ENCODE measurements at regions not wholly inside any gene's neighbourhood (a gene's known extent, or its start where the extent isn't known, plus 50 kb on each side); places are given as distances from the start of the nearest gene placed in this dataset.
"Not testable (repeated sequence)": the region's sequence is repeated elsewhere in the genome, so short reads cannot be mapped to it uniquely, and the experiment has no call there.

- DNase-seq (ENCODE audit: low read depth): no peak
Observed at GRCh38 chr7:68183176-68183575, 1186.5 kb downstream of the TYW1 start.

- no peak for DNase-seq (ENCODE audit: low read depth)
Observed at GRCh38 chr7:68185631-68186456, 1189.2 kb downstream of the TYW1 start.

GRCh38 chr7:68187532-68187931, 1190.9 kb downstream of the TYW1 start:
- DNase-seq (ENCODE audit: low read depth): no peak

GRCh38 chr7:68192941-68193340, 1196.3 kb downstream of the TYW1 start:
- DNase-seq (ENCODE audit: low read depth): no peak

- not testable (repeated sequence) for DNase-seq (ENCODE audit: low read depth)
Observed at GRCh38 chr7:68195642-68196041, 1199.0 kb downstream of the TYW1 start.

- DNase-seq (ENCODE audit: low read depth): no peak
Observed at GRCh38 chr7:68200051-68200670, 1203.5 kb downstream of the TYW1 start.

GRCh38 chr7:68203251-68203650, 1206.6 kb downstream of the TYW1 start:
- no peak for DNase-seq (ENCODE audit: low read depth)

GRCh38 chr7:68205826-68206225, 1209.2 kb downstream of the TYW1 start:
- DNase-seq (ENCODE audit: low read depth): no peak

- DNase-seq (ENCODE audit: low read depth): no peak
Observed at GRCh38 chr7:68206946-68207485, 1210.4 kb downstream of the TYW1 start.

- DNase-seq (ENCODE audit: low read depth): no peak
Observed at GRCh38 chr7:68207676-68208075, 1211.0 kb downstream of the TYW1 start.

- no peak for DNase-seq (ENCODE audit: low read depth)
Observed at GRCh38 chr7:68209486-68209885, 1212.9 kb downstream of the TYW1 start.

- no peak for DNase-seq (ENCODE audit: low read depth)
Observed at GRCh38 chr7:68213838-68214237, 1217.2 kb downstream of the TYW1 start.

GRCh38 chr7:68216051-68216450, 1219.4 kb downstream of the TYW1 start:
- no peak for DNase-seq (ENCODE audit: low read depth)

GRCh38 chr7:68217426-68217825, 1220.8 kb downstream of the TYW1 start:
- no peak for DNase-seq (ENCODE audit: low read depth)

GRCh38 chr7:68218461-68218860, 1221.8 kb downstream of the TYW1 start:
- DNase-seq (ENCODE audit: low read depth): no peak

- no peak for DNase-seq (ENCODE audit: low read depth)
Observed at GRCh38 chr7:68222311-68222710, 1225.7 kb downstream of the TYW1 start.

- DNase-seq (ENCODE audit: low read depth): no peak
Observed at GRCh38 chr7:68224041-68224741, 1227.6 kb downstream of the TYW1 start.

- DNase-seq (ENCODE audit: low read depth): not testable (repeated sequence)
Observed at GRCh38 chr7:68231011-68231410, 1234.4 kb downstream of the TYW1 start.

GRCh38 chr7:68235937-68236336, 1239.3 kb downstream of the TYW1 start:
- DNase-seq (ENCODE audit: low read depth): no peak

GRCh38 chr7:68238204-68238805, 1241.7 kb downstream of the TYW1 start:
- DNase-seq (ENCODE audit: low read depth): no peak

- DNase-seq (ENCODE audit: low read depth): no peak
Observed at GRCh38 chr7:68243128-68243527, 1246.5 kb downstream of the TYW1 start.

GRCh38 chr7:68244389-68244788, 1247.8 kb downstream of the TYW1 start:
- DNase-seq (ENCODE audit: low read depth): no peak

Measured in ELR (cell line).